ENCODE measurements at regions not wholly inside any gene's neighbourhood (a gene's known extent, or its start where the extent isn't known, plus 50 kb on each side); places are given as distances from the start of the nearest gene placed in this dataset.

- 14 to 43% (median 28%) methylated on average over 2 of the region's 2 CpGs for WGBS, 4 donors
- Histone ChIP-seq H3K9me3 (replicated peaks in 1 of 3) (no peaks in the 10 kb centered on the region), H3K36me3 (replicated peaks in 1 of 2) (no peaks in the 10 kb centered on the region), H3K27me3 (no peaks in the 10 kb centered on the region), H3K27ac (peak overlapping the region in 1 of 5 donors; percentile 28), H3K4me3 (no peak overlapping the region), H3K4me1 (replicated peaks in 1 of 2) (peaks cover 0 to 8% of the 10 kb centered on the region in 2 donors)
- TF ChIP-seq POLR2A (IDR thresholded peaks at IDR 0.05) (no peak), CTCF (IDR thresholded peaks at IDR 0.05) (no peak)
- DNase-seq = peak in 4 of 7 donors; percentile 6 to 58 (median 18)
- intact Hi-C loops (cut with DNase I) = no loop called here
Observed at GRCh38 chr11:26187639-26188038, 144.3 kb upstream of the ANO3 start.

DNA sequence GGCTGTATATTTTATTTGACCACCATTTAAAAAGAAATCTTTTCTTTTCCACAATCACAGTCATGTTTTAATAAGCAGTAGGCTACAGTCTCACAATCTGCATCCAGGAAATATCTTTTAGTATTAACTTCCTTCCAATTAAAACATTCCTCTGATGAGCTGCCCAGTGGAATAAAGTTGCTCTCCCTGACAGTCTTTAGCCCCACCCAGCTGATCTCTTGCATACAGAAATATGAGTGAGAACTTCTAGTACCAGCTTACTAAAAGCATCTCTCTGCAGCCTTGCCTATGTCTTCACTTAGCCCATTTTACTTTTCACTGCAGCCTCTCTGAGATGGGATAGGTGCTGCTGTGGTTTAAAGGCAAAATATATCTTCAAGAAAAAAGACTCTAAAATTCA lies 143.4 kb upstream of the ANO3 start:
- Histone ChIP-seq H3K27ac (peak overlapping the region in 2 of 5 donors; percentile 4 to 66), H3K36me3 (replicated peaks in 1 of 2) (no peaks in the 10 kb centered on the region), H3K4me3 (no peak overlapping the region), H3K9me3 (replicated peaks in 1 of 3) (no peaks in the 10 kb centered on the region), H3K27me3 (no peaks in the 10 kb centered on the region), H3K4me1 (replicated peaks in 1 of 2) (peaks cover 0 to 8% of the 10 kb centered on the region in 2 donors)
- no peak for TF ChIP-seq POLR2A (IDR thresholded peaks at IDR 0.05)
- no peak for TF ChIP-seq CTCF (IDR thresholded peaks at IDR 0.05)
- DNase-seq = peak in 1 of 7 donors; percentile 12
- intact Hi-C loops (cut with DNase I) = no loop called here

- Histone ChIP-seq H3K9me3 (replicated peaks in 1 of 3) (no peaks in the 10 kb centered on the region), H3K27ac (no peak overlapping the region), H3K27me3 (no peaks in the 10 kb centered on the region), H3K4me3 (no peak overlapping the region), H3K4me1 (replicated peaks in 1 of 2) (peaks cover 0 to 8% of the 10 kb centered on the region in 2 donors), H3K36me3 (replicated peaks in 1 of 2) (no peaks in the 10 kb centered on the region)
- no peak for TF ChIP-seq POLR2A (IDR thresholded peaks at IDR 0.05)
- intact Hi-C loops (cut with DNase I) = no loop called here
- WGBS, 4 donors = 79 to 93% (median 90%) methylated on average over 6 of the region's 6 CpGs
- DNase-seq = no peak
Observed at GRCh38 chr11:26191193-26191592, 140.7 kb upstream of the ANO3 start.

DNA sequence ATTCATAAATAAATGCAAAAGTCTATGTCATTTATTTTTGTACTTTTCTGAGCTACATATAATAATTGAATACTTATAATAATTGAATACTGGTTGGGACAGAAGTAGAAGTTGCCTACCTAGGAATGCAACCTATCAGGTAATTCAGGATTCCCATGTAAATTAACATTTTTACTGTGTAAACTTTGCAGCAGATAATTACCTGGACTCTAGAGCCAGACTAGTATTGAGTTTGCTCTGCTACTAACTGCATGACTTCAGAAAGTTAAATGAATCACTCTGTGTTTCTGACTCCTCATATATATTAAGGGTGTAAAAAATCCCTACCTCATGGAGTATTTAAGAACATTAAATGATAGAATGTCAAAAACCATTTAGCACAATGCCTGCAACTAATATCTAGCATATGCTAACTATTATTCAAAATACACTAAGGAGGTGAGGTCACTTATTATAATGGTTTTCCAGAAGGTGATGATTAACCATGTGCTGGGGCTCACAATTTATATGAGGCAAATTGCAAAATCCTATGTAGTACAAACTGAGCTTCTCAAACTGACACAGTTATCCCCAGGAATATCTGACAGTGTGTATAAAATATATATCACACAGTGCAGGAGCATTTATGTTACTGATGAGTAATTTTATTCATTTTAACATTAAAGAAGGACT lies 138.1 kb upstream of the ANO3 start:
- Histone ChIP-seq H3K4me3 (no peak overlapping the region), H3K27ac (no peak overlapping the region), H3K4me1 (replicated peaks in 1 of 2) (peaks cover 0 to 4% of the 10 kb centered on the region in 2 donors), H3K9me3 (replicated peaks in 1 of 3) (no peaks in the 10 kb centered on the region), H3K36me3 (replicated peaks in 1 of 2) (no peaks in the 10 kb centered on the region), H3K27me3 (no peaks in the 10 kb centered on the region)
- intact Hi-C loops (cut with DNase I) = no loop called here
- DNase-seq = no peak
- no peak for TF ChIP-seq CTCF (IDR thresholded peaks at IDR 0.05)
- no peak for TF ChIP-seq POLR2A (IDR thresholded peaks at IDR 0.05)

DNA sequence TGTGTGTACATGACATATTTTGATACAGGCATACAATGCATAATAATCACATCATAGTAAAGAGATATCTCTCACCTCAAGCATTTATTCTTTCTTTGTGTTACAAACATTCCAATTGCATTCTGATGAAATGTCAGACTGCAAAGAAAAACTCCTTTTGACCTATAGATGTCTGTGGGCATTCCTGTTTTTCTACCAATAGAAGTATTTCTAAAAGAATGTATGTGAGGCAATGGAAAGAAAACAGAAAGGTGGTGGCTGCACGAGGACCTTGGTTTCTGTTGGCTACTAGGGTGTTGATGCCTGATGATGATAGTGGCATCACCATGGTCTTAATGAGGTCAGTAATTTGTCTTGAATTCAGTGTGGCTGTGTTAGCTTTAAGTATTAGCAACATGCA lies 137.0 kb upstream of the ANO3 start:
- TF ChIP-seq POLR2A (IDR thresholded peaks at IDR 0.05) = no peak
- no peak for TF ChIP-seq CTCF (IDR thresholded peaks at IDR 0.05)

More for the DNA sequence above, 137.0 kb upstream of the ANO3 start:
- Histone ChIP-seq H3K4me1 (replicated peaks in 1 of 2) (peaks cover 0 to 11% of the 10 kb centered on the region in 2 donors), H3K4me3 (no peak overlapping the region), H3K27me3 (no peaks in the 10 kb centered on the region), H3K27ac (no peak overlapping the region), H3K9me3 (replicated peaks in 1 of 3) (no peaks in the 10 kb centered on the region), H3K36me3 (replicated peaks in 1 of 2) (no peaks in the 10 kb centered on the region)
- WGBS, 4 donors = 66 to 87% (median 75%) methylated on average over 1 of the region's 1 CpG
- intact Hi-C loops (cut with DNase I) = no loop called here
- DNase-seq = no peak

Data from adrenal gland (tissue), 9 donors.